Endothelial cell of umbilical vein (primary cell): ENCODE measurements at regions not wholly inside any gene's neighbourhood (a gene's known extent, or its start where the extent isn't known, plus 50 kb on each side); places are given as distances from the start of the nearest gene placed in this dataset.

Experiments used
- BruUV-seq: library from RNA; stranded (reverse); fragments of 400-500 nt; replicated peaks from 2 replicates; lab custom pipeline; 2021; lab: Mats Ljungman, UMichigan
- CTCF ChIA-PET: fragments of 300-600, 350-600 bp; sonication (Branson Sonifier 250); formaldehyde crosslinking; loops from one replicate; lab custom pipeline; 2021; ENCODE audit warnings: antibody characterized with exemption, inconsistent platforms; lab: Charles Lee
- POLR2A ChIA-PET: fragments of 300-600, 350-600 bp; sonication (Branson Sonifier 250); formaldehyde crosslinking; loops from one replicate; lab custom pipeline; 2021; ENCODE audit warnings: antibody characterized with exemption, inconsistent platforms; lab: Charles Lee
- DNase-seq: peaks from one replicate; pipeline ENCODE4 v3.0.0-alpha.2; 2011; ENCODE audit warnings: low read depth, low spot score
- FAIRE-seq: peaks from 2 replicates; lab custom pipeline; 2011; peaks lifted over from hg19 to GRCh38; lab: Jason Lieb, UNC
- H2AFZ ChIP-seq: 2 replicates; pipeline ENCODE4 v1.6.0; 2012; ENCODE audit warnings: low read depth, low read length, control low read depth, inconsistent platforms
- H3K27ac ChIP-seq: 2 replicates; pipeline ENCODE4 v1.5.1; 2011; ENCODE audit warnings: low read depth, mild to moderate bottlenecking, control low read depth, low read length, moderate library complexity; ENCODE audit not compliant: insufficient read depth
- H3K27me3 ChIP-seq, 2 experiments: 2 replicates each; pipeline versions ENCODE4 v1.6.0 to v1.6.1; 2011; ENCODE audit warnings: low read length in 2 of 2, mixed read lengths in 1 of 2; ENCODE audit not compliant: control insufficient read depth in 2 of 2, insufficient read depth in 2 of 2
- H3K36me3 ChIP-seq, 2 experiments: 2 replicates in 1 of 2; 3 replicates in 1 of 2; pipeline ENCODE4 v1.5.1; 2011; ENCODE audit warnings: low read length in 2 of 2, mild to moderate bottlenecking in 1 of 2, moderate library complexity in 1 of 2; ENCODE audit not compliant: control insufficient read depth in 2 of 2, insufficient read depth in 2 of 2; ENCODE audit errors: extremely low read depth in 1 of 2
- H3K4me1 ChIP-seq: 3 replicates; pipeline ENCODE4 v1.5.1; 2011; ENCODE audit warnings: mild to moderate bottlenecking, low read length; ENCODE audit not compliant: control insufficient read depth, insufficient read depth; ENCODE audit errors: extremely low read depth
- H3K4me2 ChIP-seq: 2 replicates; pipeline ENCODE4 v1.6.1; 2011; ENCODE audit warnings: low read length, control low read depth, mixed read lengths; ENCODE audit not compliant: insufficient read depth
- H3K4me3 ChIP-seq, 3 experiments: fragments of 200-600 bp in 1 of 3; sonication (generic), shearing (Covaris generic) in 1 of 3; replicated peaks in 1 of 3; 2 replicates each; pipeline ENCODE4 v1.5.1; 2011 to 2016; ENCODE audit warnings: control low read depth in 3 of 3, low read length in 3 of 3, mild to moderate bottlenecking in 2 of 3, inconsistent platforms in 1 of 3, low read depth in 1 of 3, moderate library complexity in 1 of 3; ENCODE audit not compliant: insufficient read depth in 1 of 3
- H3K79me2 ChIP-seq: 2 replicates; pipeline ENCODE4 v1.6.0; 2012; ENCODE audit warnings: low read length, inconsistent platforms; ENCODE audit not compliant: control insufficient read depth, insufficient read depth
- H3K9ac ChIP-seq: replicated peaks from 2 replicates; pipeline ENCODE3; 2011; ENCODE audit warnings: low read length, control low read depth; ENCODE audit not compliant: insufficient read depth; ENCODE audit errors: extremely low read depth
- H3K9me1 ChIP-seq: replicated peaks from 3 replicates; pipeline ENCODE4 v1.6.0; 2011; ENCODE audit warnings: mild to moderate bottlenecking, low read length; ENCODE audit not compliant: control insufficient read depth, insufficient read depth; ENCODE audit errors: extremely low read depth
- H3K9me3 ChIP-seq: replicated peaks from 2 replicates; pipeline ENCODE4 v1.5.1; 2012; ENCODE audit warnings: low read length, inconsistent platforms; ENCODE audit not compliant: control insufficient read depth, insufficient read depth
- H4K20me1 ChIP-seq: replicated peaks from 2 replicates; pipeline ENCODE3; 2011; ENCODE audit warnings: mild to moderate bottlenecking, low read length; ENCODE audit not compliant: control insufficient read depth, insufficient read depth; ENCODE audit errors: extremely low read depth
- EZH2 ChIP-seq: IDR thresholded peaks from 2 replicates; pipeline ENCODE4 v1.6.1; 2012; ENCODE audit warnings: borderline replicate concordance, low read depth, mild to moderate bottlenecking, moderate library complexity, low read length, inconsistent platforms; ENCODE audit not compliant: severe bottlenecking
- FOS ChIP-seq: IDR thresholded peaks from 2 replicates; pipeline ENCODE4 v1.6.1; 2011; ENCODE audit warnings: mild to moderate bottlenecking, low read length, moderate library complexity, borderline replicate concordance; ENCODE audit not compliant: insufficient read depth
- GATA2 ChIP-seq: IDR thresholded peaks from 2 replicates; pipeline ENCODE4 v1.7.0; 2011; ENCODE audit warnings: low read depth, mild to moderate bottlenecking, moderate library complexity, mixed read lengths, low read length; ENCODE audit not compliant: insufficient read length, insufficient read depth
- JUN ChIP-seq: IDR thresholded peaks from 2 replicates; pipeline ENCODE4 v1.6.1; 2011; ENCODE audit warnings: borderline replicate concordance, low read depth; ENCODE audit not compliant: insufficient read length, insufficient read depth
- MYC ChIP-seq: IDR thresholded peaks from one replicate; pipeline ENCODE4 v1.6.1; 2011; ENCODE audit warnings: mild to moderate bottlenecking, low read depth, low read length
- POLR2A ChIP-seq: IDR thresholded peaks from 2 replicates; pipeline ENCODE4 v1.6.1; 2012; ENCODE audit warnings: low read depth, mild to moderate bottlenecking, control low read depth, low read length
- POLR2AphosphoS5 ChIP-seq: IDR thresholded peaks from 2 replicates; pipeline ENCODE4 v1.6.1; 2012; ENCODE audit warnings: low read depth, mild to moderate bottlenecking, control low read depth, low read length, moderate library complexity; ENCODE audit not compliant: insufficient read depth
- dilution Hi-C: fragments of 300-500 bp; cut with MboI; formaldehyde crosslinking; loops from one replicate; pipeline ENCODE4 v1.15.0; 2019; ENCODE audit warnings: low sequenced_read_pairs; ENCODE audit not compliant: extremely low pct_ligation_motif_present
- intact Hi-C: fragments of 100-400 bp; cut with micrococcal nuclease; formaldehyde crosslinking; loops from one replicate; pipeline ENCODE4 v1.10.0; 2022
- TF ChIP-seq, protein P1 (sequence below), 2 donors: IDR thresholded peaks; 1 replicate in 1 of 2; 2 replicates in 1 of 2; pipeline ENCODE4 v1.5.1; 2011; ENCODE audit warnings: low read length in 2 of 2, mild to moderate bottlenecking in 2 of 2, moderate library complexity in 2 of 2, control low read depth in 1 of 2, inconsistent platforms in 1 of 2, low read depth in 1 of 2; ENCODE audit not compliant: insufficient read depth in 1 of 2; ENCODE audit errors: extremely low read depth in 1 of 2
- TF ChIP-seq, protein P2 (sequence below): IDR thresholded peaks from 2 replicates; pipeline ENCODE4 v1.6.1; 2011; ENCODE audit not compliant: insufficient read depth, insufficient read length

DNA sequence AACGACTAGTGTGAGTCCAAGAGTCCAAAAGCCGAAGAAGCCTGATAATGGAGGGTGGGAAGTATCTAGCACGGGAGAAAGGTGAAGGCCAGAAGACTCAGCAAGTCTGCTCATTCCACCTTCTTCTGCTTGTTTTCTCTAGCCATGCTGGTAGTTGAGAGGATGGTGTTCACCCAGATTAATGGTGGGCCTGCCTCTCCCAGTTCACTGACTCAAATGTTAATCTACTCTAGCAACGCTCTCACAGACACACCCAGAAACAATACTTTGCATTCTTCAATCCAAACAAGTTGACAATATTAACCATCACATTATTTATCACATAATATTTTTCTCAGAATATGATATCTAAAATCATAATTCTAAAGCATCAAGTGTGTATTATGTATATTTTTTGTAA lies 1055.1 kb upstream of the PCDH10 start:
- H3K79me2 ChIP-seq = no peaks in the 10 kb centered on the region
- dilution Hi-C loops (no loop called here), intact Hi-C loops (no loop called here)
- FAIRE-seq = no peak
- no peak overlapping the region for H3K9ac ChIP-seq
- CTCF ChIA-PET = no interaction called here
- POLR2A ChIA-PET = no interaction called here
- no peak overlapping the region for H3K4me2 ChIP-seq
- DNase-seq = no peak
- H4K20me1 ChIP-seq = no peaks in the 10 kb centered on the region
- TF ChIP-seq GATA2 = no peak
- TF ChIP-seq MYC = no peak
- TF ChIP-seq, protein P1, sequence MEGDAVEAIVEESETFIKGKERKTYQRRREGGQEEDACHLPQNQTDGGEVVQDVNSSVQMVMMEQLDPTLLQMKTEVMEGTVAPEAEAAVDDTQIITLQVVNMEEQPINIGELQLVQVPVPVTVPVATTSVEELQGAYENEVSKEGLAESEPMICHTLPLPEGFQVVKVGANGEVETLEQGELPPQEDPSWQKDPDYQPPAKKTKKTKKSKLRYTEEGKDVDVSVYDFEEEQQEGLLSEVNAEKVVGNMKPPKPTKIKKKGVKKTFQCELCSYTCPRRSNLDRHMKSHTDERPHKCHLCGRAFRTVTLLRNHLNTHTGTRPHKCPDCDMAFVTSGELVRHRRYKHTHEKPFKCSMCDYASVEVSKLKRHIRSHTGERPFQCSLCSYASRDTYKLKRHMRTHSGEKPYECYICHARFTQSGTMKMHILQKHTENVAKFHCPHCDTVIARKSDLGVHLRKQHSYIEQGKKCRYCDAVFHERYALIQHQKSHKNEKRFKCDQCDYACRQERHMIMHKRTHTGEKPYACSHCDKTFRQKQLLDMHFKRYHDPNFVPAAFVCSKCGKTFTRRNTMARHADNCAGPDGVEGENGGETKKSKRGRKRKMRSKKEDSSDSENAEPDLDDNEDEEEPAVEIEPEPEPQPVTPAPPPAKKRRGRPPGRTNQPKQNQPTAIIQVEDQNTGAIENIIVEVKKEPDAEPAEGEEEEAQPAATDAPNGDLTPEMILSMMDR (IDR thresholded peaks at IDR 0.05; ENCODE audit: extremely low read depth in 1 of 2, insufficient read depth in 1 of 2, low read depth in 1 of 2, low read length in 2 of 2) = no peak
- TF ChIP-seq EZH2 = no peak
- no peak for TF ChIP-seq FOS
- TF ChIP-seq JUN = no peak
- TF ChIP-seq, protein P2, sequence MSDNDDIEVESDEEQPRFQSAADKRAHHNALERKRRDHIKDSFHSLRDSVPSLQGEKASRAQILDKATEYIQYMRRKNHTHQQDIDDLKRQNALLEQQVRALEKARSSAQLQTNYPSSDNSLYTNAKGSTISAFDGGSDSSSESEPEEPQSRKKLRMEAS = no peak
- TF ChIP-seq POLR2AphosphoS5 = no peak
- TF ChIP-seq POLR2A = no peak
- no peak overlapping the region for H2AFZ ChIP-seq
- H3K4me3 ChIP-seq = no peak overlapping the region
- no peaks in the 10 kb centered on the region for H3K9me1 ChIP-seq
- H3K9me3 ChIP-seq = no peaks in the 10 kb centered on the region
- H3K36me3 ChIP-seq = no peaks in the 10 kb centered on the region
- H3K27me3 ChIP-seq = no peaks in the 10 kb centered on the region
- no TSS peak for BruUV-seq
- H3K27ac ChIP-seq = no peak overlapping the region
- no peaks in the 10 kb centered on the region for H3K4me1 ChIP-seq
